GM21526 (cell line): ENCODE measurements at regions not wholly inside any gene's neighbourhood (a gene's known extent, or its start where the extent isn't known, plus 50 kb on each side); places are given as distances from the start of the nearest gene placed in this dataset.
"Not testable (repeated sequence)": the region's sequence is repeated elsewhere in the genome, so short reads cannot be mapped to it uniquely, and the experiment has no call there.

Experiments used
- ATAC-seq: cut with Tn5 transposase; IDR thresholded peaks from one replicate; pipeline ENCODE4 v1.9.1; 2021; ENCODE audit warnings: moderate library complexity; ENCODE audit not compliant: unreplicated experiment, low FRiP score

DNA sequence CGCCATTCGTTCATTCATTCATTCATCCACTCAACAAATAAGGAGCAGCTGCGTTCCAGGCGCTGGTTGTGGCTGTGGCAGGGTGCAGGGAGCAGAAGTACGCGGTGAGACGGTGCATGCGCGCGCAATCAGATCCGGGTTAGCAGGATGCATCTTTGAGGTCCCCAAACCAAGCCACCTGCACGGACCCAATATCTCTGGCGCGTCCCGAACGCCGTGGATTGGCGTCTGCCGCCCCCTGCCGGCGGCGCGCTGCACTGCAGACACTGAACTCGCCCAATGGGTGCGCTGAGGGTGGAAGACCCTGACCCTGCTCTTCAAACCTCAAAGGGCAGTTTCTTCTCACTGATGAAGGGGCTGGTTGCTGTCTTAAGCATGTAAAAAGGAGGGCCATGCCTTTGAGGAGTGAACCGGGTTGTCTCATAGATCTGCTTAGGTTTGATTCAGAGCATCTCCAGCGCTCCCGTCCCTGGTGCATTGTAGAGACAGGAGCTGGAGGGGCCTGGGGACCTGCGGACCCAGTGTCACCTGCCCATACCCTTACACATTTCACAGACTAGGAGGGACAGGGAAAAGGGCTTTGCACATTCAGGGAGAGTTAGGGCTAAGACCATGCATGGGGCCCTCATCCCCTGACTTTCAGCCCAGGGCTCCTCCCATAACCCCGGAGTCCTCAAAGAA lies 102.5 kb downstream of the RAMP3 start:
- no peak for ATAC-seq

DNA sequence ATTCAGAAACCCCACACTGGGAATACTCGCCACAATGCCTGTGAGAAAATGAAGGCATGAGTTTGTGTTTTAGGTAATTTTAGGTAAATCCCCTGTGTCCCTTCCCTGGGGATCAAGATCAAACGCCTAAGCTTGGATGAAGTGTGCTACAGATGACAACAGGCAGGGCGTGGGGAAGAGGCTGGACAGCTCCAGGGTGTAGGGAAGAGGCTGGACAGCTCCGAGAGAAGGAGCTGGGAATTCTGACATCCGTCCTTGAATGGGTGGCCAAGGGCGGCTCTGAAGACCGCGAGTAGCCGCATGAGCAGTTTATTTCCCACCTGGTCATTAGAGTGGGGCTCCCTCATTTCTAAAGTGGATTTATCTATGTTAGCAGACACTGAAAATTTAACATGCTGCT lies 109.7 kb downstream of the RAMP3 start:
- no peak for ATAC-seq

DNA sequence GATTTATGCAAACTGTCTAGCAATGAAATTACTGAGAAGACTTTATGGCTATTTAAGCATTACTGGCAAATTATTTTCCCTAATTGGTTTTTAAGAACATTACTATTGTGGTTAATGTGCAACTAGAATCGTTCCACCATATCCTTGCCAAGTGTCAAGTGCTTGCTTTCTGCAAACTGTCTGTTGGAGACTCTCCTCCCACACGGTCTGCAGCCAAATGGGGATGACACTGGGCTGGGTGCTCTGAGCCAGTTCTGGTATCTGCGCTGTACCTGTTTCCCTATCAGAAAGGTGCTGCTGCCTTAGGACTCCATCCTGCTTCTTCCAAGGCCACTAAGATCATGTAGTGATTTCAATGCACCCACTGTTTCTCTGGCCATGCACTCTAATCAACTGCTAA lies 110.4 kb downstream of the RAMP3 start:
- ATAC-seq: no peak

DNA sequence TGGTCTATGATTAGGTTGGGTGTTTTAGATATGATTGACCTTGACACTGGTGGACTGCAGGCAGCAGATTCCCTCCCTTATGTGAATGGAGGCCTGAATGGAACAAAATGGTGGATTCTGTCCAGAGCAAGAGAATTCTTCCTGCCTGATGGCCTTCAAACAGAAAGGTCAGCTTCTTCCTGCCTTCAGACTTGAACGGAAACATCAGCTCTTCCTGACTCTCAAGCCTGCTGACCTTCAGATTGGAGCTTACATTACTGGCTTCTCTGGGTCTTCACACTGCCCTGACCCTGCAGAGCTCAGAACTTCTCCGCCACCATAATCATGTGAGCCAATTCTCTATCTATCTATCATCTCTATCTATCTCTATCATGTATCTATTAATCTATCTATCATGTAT lies 111.6 kb downstream of the RAMP3 start:
- ATAC-seq: no peak

DNA sequence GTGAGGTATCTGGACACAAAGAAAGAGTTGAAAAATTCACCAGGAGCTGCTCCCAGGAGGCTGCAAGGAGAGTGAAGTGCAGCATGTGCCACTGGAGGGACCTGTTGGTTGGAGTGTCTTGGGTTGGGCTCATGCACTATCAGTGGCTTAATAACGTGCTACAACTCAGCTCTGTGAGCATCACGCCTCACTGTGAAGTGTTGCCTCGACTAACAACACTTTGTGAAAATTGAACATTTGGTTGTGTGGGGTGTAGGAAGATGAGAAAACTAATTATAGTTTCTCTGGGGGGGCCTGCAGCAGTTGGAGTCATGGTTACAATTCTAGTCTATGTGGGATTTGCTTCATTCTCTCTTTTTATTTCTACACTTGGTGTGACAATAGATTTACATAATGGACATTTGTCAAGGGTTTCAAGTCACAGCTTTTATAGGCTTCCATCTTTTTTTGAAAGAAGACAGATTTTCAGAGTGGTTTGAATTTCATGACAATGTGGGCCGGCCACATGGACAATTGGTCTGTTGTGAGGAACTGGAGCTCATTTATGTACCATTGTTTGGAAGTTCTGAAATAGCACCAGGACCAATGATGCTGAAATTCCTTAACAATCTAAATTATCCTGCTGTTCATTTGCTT lies 121.3 kb downstream of the RAMP3 start:
- no peak for ATAC-seq

DNA sequence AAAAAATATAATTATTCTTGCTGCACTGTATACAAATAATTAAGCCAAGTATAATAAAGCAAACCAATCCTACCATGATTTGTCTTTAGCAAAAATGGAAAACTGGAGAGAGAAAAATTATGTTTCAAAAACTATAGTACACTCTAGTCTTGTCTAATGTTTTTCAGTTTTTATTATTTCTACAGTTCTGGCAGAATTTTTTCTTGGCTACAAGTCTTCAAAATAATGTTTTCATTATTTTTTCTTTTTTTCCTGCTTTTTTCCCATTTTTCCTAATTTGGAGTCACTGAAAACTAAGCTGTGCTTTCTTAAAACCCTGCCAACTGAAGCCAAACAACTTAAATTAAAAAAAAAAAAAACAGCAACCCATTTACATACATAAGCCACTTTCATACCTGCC lies 132.0 kb downstream of the RAMP3 start:
- ATAC-seq: not testable (repeated sequence)

DNA sequence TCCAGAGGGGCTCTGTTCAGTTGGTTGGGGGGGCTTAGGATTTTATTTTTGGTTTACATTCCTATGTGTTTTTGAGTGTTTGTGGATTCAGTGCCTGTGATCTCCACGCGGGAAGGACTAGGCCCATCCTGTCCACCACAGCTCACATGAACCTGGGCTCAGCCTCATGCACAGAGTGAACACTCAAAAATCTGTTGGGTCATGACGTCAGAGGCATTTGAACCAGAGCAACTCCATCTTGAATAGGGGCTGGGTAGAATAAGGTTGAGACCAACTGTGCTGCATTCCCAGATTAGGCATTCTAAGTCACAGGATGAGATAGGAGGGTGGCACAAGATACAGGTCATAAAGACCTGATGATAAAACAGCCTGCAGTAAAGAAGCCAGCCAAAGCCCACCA lies 133.3 kb downstream of the RAMP3 start:
- ATAC-seq: no peak

DNA sequence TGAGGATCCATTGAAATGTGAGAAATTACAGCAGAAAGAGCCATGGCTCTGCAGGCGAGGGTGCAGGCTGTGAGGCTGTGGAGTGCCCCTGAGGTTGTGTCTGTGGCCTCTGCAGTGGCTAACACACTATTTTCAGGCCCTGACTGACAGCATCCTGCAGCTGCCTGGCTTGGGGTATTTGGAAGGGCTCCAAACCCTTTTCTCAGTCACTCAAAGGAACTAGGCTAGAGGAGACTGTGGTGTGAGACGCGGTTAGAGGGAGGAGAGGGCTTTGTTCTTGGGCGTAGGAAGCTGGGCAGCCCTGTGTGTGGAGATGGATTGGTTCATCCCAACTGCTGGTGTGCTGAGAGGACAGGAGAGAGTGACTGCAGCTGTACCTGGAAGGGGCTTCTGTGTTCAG lies 134.9 kb downstream of the RAMP3 start:
- no peak for ATAC-seq

DNA sequence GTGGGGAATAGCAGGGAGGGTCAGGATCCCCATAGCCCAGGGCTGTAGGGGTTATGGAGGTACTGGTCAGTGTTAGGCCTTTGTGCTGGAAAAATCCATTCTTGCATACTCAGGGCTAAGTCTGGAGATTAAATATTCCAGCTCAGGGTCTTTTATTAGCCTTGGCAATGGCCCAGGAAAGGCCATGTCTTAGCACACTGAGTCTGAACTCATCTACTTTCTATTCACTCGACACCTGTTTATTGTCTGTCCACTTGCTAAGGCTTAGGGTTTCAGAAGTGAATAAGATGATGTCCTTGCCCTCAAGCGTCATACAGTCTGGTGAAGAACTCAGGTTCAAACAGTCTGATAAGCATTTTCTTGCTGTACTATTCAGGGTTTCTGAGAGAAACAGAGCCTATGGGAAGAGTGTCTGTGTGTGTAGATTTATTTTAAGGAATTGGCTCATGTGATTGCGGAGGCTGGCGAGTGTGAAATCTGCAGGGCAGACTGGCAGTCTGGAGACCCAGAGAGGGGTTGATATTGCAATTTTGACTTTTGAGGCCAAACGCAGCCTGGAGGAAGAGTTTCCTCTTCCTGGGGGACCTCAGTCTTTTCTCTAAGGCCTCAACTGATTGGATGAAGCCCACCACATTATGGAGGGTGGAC lies 135.8 kb downstream of the RAMP3 start:
- no peak for ATAC-seq

DNA sequence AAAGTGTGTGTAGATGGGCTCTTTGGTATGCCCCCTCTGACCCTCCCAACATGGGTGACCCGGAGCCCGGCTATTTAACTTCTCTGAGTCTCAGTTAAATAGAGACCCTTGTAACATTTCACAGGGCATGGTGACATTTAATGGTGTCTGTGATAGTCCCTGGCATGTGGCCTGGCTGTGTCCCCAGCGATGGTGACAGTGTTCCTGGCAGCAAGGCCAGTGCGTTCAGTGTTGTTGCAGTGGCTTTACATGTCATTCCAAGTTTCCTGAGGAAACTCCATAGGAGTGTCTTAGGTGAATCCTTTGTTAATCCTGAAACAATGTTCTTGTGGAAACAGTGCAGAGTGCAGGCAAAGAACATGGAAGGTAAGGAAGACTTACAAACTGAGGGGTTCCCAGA lies 137.0 kb downstream of the RAMP3 start:
- ATAC-seq: no peak

DNA sequence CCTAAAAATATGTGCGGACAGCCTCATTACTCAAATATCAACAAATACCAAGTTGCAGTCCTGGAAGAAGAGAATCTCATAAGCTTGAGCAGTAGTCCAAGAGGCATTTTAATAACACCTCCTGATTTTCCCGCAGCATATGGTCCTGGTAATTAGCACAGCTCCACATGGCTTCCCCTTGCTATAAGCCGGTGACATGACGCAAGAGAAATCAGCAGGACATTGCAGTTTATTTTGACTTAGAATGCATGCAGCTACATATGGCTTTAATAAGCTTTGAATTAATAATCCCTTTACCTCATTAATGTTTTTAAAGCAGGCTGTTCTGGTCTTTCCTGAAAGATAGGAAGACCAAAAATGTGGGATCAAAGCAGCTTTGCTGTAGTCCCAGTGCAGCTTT lies 137.6 kb downstream of the RAMP3 start:
- no peak for ATAC-seq

DNA sequence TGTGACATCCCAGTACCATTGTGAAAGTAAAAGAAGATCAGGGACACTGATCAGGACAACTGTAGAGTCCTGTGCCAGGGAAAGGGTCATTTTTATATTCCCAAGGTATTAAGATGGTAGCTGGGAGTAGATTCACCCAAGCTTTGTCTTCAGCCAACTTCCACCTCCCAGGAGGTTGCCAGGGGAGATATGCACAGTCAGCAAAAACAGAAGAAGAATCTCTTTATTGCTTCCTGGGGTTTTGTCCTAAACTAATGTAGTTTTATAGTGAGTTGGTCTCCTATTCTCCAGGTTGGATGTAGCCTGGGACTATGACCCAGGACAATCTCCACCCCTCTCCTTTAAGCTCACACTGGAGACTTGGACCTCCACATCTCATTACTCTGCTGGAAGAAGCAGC lies 139.2 kb downstream of the RAMP3 start:
- ATAC-seq: no peak

DNA sequence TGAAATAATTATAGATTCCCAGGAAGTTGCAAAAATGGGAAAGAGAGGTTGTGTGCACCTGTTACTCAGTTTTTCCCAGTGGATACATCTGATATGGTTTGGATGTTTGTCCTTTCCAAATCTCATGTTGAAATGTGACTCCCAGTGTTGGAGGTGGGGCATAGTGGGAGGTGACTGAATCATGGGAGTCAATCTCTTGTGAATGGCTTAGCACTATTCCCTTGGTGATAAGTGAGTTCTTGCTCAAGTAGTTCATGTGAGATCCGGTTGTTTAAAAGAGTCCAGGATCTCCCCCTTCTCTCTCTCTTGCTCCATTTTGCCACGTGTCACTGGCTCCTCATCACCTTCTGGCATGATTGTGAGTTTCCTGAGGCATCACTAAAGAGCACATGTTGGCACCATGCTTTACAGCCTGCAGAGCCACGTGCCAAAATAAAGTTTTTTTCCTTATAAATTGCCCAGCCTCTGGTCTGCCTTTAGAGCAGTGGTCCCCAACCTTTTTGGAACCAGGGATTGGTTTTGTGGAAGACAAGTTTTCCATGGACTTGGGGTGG lies 149.2 kb downstream of the RAMP3 start:
- no peak for ATAC-seq

DNA sequence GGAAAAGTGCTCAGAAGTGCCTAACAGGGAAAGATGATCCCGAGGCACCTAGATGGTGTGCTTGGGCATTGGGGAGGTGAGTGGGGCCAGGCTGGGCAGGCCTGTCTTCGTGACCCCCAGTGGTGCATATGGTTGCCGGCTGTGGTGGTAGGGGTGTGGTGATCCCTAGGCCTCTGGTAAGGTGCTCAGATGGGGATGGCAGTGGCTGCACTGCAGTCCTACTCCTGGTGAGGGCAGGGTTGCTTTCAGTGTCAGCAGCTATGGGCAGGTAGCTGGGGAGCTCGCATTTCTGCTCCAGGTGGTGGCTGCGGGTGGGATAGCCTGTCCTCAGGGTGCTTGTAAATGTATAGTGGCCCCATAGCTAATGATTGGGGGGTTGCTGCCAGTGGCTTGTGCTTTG lies 154.0 kb downstream of the RAMP3 start:
- no peak for ATAC-seq

DNA sequence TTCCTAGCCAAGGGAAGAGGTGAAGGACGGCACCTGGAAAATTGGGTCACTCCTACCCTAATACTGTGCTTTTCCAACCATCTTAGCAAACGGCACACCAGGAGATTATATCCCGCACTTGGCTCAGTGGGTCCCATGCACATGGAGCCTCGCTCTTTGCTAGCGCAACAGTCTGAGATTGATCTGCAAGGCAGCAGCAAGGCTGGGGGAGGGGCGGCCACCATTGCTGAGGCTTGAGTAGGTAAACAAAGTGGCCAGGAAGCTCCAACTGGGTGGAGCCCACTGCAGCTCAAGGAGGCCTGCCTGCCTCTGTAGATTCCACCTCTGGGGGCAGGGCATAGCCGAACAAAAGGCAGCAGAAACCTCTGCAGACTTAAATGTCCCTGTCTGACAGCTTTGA lies 157.9 kb downstream of the RAMP3 start:
- ATAC-seq: not testable (repeated sequence)

DNA sequence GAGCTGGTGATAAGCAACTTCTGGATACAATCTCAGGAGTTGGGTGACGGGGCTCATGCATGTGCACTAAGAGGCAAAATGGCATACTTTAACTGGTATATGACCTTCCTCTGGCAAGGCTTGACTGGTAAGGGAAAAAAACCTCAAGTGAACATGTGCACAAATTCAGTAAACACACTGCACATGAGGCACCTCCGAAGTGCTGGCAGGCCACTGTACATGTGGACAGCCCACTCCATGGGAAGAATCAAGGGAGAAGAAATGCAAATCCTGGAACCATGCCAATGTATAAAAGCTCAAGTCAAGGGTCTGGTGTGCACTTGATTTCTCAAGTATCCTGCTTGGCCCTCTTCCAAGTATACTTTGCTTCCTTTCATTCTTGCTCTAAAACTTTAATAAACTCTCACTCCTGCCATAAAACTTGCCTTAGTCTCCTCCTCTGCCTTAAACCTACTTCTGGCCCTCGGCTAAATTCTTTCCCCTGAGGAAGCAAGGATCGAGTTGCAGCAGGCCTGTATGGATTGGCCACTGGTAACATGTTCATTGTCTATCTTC lies 167.2 kb downstream of the RAMP3 start:
- ATAC-seq: no peak

DNA sequence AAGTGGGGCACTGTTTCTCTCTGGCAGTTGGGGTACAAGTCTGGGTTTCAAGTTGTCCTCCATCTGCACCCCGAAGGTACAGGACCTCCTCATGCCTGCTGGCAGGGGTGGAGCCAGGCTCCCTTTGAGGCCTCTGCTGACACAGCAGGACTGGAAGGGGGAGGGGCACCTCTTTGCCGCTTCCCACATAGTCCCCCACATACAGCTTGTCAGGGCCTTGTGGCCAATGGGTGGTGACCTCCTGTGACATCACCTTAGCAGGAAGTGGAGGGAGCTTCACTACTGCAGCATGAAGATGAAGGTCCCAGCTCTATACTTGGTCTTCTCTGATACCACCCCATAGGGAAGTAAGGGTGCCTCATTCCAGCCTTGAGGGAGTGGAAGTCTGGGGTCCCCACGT lies 167.8 kb downstream of the RAMP3 start:
- ATAC-seq: no peak

DNA sequence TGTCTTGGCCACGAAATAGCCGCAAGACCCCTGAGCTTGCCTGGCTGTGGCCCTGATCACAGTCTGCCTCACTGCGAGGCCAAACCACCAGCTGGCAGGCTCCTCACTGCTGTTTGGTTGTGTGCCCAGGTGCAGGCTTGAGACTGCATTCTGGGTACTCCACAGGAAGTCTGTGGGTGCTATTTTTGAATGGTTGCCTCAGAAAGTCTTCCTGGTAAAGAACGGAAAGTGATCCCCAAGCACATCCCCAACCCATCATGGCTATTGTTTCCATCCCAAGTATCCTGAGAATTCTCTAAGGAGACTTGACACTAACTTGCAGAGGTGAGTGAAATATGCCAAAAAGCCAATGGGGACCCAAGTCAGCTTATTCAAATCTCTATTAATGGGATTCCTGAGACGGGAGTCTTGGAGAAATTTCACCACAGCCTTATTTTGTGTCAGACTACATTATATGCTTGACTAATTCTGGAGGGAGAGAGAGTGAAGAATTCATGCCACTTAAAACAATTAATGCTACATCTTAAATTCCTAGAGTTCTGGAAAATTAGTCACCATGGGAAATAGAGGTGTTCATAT lies 170.9 kb downstream of the RAMP3 start:
- no peak for ATAC-seq

DNA sequence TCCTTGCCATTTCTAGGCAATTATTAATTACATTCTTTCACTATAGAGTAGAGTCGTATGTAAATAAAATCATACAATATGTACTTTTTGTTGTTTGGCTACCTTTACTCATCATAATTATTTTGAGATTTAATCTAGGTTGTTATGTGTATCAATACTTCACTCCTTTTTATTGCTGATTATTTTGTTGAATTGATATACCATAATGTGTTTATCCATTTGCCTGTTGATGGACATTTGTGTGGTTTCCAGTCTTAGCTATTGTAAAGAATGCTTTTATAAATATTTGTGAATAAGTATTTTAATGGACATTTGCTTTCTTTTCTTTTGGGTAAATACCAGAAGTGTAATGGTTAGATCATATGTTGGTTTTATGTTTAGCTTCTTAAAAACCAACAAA lies 174.0 kb downstream of the RAMP3 start:
- ATAC-seq: no peak

DNA sequence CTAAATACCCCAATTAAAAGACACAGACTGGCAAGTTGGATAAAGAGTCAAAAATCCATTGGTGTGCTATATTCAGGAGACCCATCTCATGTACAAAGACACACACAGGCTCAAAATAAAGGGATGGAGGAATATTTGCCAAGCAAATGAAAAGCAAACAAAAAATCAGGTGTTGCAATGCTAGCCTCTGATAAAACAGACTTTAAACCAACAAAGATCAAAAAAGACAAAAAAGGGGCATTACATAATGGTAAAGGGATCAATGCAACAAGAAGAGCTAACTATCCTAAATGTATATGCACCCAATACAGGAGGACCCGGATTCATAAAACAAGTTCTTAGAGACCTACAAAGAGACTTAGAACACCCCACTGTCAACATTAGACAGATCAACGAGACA lies 177.4 kb downstream of the RAMP3 start:
- ATAC-seq: not testable (repeated sequence)

DNA sequence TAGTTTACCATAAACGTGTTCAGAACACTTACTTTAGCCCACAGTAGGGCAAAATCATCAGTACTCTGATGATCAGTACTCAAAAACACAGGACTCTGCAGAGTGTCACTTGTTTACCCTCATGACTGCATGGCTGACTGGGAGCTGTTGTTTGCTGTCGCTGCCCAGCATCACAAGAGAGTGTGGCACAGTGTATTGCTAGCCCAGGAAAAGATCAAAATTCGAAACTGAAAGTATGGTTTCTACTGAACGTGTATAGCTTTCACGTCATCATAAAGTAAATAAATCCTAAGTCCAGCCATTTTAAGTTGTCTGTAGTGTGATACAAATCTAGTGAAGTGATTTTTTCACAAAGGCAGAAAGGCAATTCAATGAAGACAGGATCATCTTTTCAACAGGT lies 184.6 kb downstream of the RAMP3 start:
- no peak for ATAC-seq
